Right lobe of liver (tissue), 6 donors: ENCODE measurements at regions not wholly inside any gene's neighbourhood (a gene's known extent, or its start where the extent isn't known, plus 50 kb on each side); places are given as distances from the start of the nearest gene placed in this dataset.

Experiments used
- ATAC-seq, 4 donors: fragments of 200-7000 bp; cut with Tn5 transposase; one replicate each; pipeline ENCODE4 v1.9.1; 2020; ENCODE audit warnings: mild to moderate bottlenecking in 4 of 4, moderate library complexity in 4 of 4
- DNase-seq, 3 donors: peaks; one replicate each; pipeline ENCODE4 v3.0.0-alpha.2; 2020
- H3K27ac ChIP-seq, 3 donors: fragments of 200-600 bp; one replicate each; pipeline ENCODE4 v1.8.0; 2022
- H3K27me3 ChIP-seq, 2 donors: fragments of 200-600 bp; one replicate each; pipeline ENCODE4 v1.8.0; 2022
- H3K36me3 ChIP-seq, 4 donors: fragments of 200-600 bp; sonication (generic) in 1 of 4; one replicate each; pipeline versions ENCODE4 v1.5.1 to v1.8.0; 2017 to 2022; ENCODE audit warnings: control low read depth in 1 of 4
- H3K4me1 ChIP-seq, 4 donors: fragments of 200-600 bp; sonication (generic) in 1 of 4; one replicate each; pipeline versions ENCODE4 v1.5.1 to v1.8.0; 2017 to 2022; ENCODE audit warnings: control low read depth in 1 of 4
- H3K4me3 ChIP-seq, 3 donors: fragments of 200-600 bp; one replicate each; pipeline ENCODE4 v1.8.0; 2022
- H3K9me3 ChIP-seq, 4 donors: fragments of 200-600 bp; sonication (generic) in 1 of 4; one replicate each; pipeline versions ENCODE4 v1.5.1 to v1.8.0; 2017 to 2022; ENCODE audit warnings: control low read depth in 1 of 4
- POLR2A ChIP-seq: fragments of 450-650 bp; IDR thresholded peaks from one replicate; pipeline ENCODE4 v1.6.1; 2017; ENCODE audit warnings: antibody characterized with exemption, mild to moderate bottlenecking
- WGBS: methylation state at CpG from one replicate; pipeline ENCODE4 v1.1.6; 2018; ENCODE audit warnings: low coverage, low lambda C conversion rate; ENCODE audit not compliant: insufficient coverage; ENCODE audit errors: missing lambda C conversion rate; 5-methylcytosine and 5-hydroxymethylcytosine counted together
- intact Hi-C, 2 donors: fragments of 100-400 bp; cut with DNase I; formaldehyde crosslinking; loops; one replicate each; pipeline versions ENCODE4 v1.11.2 to v1.14.1; 2022
- TF ChIP-seq, protein P1 (sequence below), 4 donors: fragments of 200-600 bp in 3 of 4; fragments of 450-650 bp in 1 of 4; IDR thresholded peaks; one replicate each; pipeline versions ENCODE4 v1.5.1 to v1.8.0; 2016 to 2022; ENCODE audit warnings: antibody characterized with exemption in 4 of 4, mild to moderate bottlenecking in 2 of 4
- donor health status: DM: no; HTN: yes; CAD: no.
- donor health status: DM: no; HTN: no; CAD: no.
- donor health status: DM: no; HTN: no; CAD: no.
- donor health status: DM: no; HTN: yes; CAD: no.
- donor health status: DM: no; HTN: yes; CAD: no.

DNA sequence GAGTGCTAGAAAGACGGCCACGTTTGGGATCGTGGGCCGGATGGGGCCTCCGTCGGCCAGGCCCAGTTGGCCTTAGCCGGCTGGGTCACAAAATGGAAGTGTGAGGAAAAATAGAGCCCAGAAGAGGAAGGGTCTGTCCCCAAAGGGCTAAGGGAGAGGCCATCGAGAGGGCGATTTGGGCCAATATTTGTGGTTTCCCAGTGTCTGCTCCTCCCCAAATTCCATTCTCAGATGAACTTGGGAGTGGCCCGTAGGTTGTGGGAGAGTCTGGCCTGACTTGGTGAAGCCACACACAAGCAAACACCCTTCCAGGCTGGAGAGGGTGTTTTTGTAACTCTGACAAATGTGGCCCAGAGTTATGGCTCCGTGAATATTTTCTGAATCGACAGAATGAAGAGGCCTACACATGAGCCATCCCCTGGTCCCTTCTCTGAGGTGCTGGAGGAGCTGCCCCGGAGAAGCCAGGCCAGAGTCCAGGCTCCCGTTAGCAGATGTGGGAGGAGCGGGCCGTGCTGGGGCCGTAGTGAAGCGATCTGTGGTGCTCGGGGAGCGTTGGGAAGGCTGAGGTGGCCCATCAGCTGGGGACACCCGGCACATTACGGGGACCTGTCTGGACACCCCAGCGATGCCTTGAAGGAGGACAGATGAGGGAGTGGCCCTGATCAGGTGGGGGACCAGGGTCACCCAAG, 73.5 kb upstream of the PPARA start:
- 39% methylated on average over 14 of the region's 23 CpGs for WGBS
- DNase-seq = peak; percentile 54 to 67 (median 65)
- ATAC-seq = peak; percentile 18 to 43 (median 24)
- Histone ChIP-seq H3K27ac (peak overlapping the region; percentile 72 to 97 (median 95)), H3K4me3 (peak overlapping the region in 1 of 3 donors; percentile 95), H3K36me3 (no peaks in the 10 kb centered on the region), H3K27me3 (no peaks in the 10 kb centered on the region), H3K9me3 (no peaks in the 10 kb centered on the region), H3K4me1 (peaks cover 0 to 47% (median 22%) of the 10 kb centered on the region in 4 donors)
- intact Hi-C loops = no loop called here
- TF ChIP-seq, protein P1, sequence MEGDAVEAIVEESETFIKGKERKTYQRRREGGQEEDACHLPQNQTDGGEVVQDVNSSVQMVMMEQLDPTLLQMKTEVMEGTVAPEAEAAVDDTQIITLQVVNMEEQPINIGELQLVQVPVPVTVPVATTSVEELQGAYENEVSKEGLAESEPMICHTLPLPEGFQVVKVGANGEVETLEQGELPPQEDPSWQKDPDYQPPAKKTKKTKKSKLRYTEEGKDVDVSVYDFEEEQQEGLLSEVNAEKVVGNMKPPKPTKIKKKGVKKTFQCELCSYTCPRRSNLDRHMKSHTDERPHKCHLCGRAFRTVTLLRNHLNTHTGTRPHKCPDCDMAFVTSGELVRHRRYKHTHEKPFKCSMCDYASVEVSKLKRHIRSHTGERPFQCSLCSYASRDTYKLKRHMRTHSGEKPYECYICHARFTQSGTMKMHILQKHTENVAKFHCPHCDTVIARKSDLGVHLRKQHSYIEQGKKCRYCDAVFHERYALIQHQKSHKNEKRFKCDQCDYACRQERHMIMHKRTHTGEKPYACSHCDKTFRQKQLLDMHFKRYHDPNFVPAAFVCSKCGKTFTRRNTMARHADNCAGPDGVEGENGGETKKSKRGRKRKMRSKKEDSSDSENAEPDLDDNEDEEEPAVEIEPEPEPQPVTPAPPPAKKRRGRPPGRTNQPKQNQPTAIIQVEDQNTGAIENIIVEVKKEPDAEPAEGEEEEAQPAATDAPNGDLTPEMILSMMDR (IDR thresholded peaks at IDR 0.05) = no peak
- TF ChIP-seq POLR2A = peak; percentile 26

DNA sequence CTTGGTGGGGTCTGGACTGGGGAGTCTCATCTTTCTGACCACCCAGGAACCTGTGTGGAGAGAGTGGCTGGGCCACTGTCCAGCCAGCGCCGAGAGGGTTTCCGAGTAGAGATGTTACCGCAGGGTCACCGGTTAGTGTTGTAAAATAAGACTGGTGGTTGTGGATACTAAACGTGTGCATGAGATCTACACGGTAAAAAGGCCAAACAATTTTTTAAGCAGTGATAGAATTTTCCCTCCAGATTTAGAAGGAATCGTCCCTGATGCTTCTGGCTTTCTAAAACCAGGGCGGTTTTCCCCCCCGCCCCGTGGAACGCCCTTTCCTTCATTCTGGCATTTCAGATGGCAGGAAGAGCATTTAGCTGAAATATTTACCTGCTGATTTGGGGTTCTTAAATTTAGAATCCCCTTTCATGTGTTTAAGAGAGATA, 72.6 kb upstream of the PPARA start:
- H3K36me3 ChIP-seq = peaks cover 0 to 2% (median 0%) of the 10 kb centered on the region in 4 donors
- 52% methylated on average over 12 of the region's 12 CpGs for WGBS

DNA sequence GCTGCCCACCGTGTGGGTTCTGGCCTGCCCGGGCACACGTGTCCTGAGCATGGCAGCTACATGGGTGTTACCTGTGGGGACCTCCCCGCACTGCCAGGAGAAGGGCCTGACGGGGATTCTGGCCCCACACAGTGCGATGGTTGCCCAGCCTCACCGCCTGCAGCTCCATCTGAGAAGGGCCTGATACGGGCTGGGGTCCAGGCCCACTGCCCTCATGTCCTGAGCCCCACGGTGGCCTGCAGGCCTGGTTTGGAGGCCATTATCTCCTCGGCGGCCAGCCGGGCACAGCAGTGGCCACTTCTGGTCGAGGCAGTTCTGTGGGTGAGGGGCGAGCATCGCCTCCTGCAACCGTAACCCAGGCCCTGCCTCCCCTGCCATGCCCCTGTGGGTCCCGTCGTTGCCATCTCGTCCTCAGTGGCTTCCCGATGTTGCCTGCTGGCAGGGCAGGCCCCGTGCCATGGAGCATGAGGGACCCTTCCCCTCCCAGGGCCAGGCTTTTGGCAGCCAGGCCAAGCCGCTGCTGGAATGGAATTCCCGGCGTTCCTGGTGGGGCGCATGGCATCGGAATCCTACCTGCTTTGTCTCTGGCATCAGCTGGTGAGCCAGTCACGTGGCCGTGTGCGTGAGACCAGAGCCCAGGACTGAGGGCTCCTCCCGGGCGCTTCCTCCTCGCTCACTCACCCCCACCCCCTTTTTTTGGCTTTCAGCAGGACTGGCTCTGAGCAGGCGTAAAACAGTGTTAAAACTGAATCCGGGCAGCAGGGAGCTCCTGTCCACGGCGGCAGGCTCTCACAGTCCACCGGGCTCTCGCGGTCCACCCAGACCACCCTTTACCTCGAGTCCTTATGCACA, 71.9 kb upstream of the PPARA start:
- H3K27me3 ChIP-seq = no peaks in the 10 kb centered on the region
- DNase-seq (peak; percentile 63 to 75 (median 74)), ATAC-seq (peak; percentile 7 to 43 (median 34))
- H3K27ac ChIP-seq = peak overlapping the region; percentile 72 to 97 (median 95)
- intact Hi-C loops = no loop called here
- TF ChIP-seq POLR2A = no peak
- TF ChIP-seq, protein P1 (IDR thresholded peaks at IDR 0.05) = no peak
- H3K36me3 ChIP-seq = peaks cover 0 to 2% (median 0%) of the 10 kb centered on the region in 4 donors
- peaks cover 0 to 47% (median 24%) of the 10 kb centered on the region in 4 donors for H3K4me1 ChIP-seq
- 37% methylated on average over 15 of the region's 40 CpGs for WGBS
- peak overlapping the region in 1 of 3 donors; percentile 13 for H3K4me3 ChIP-seq
- no peaks in the 10 kb centered on the region for H3K9me3 ChIP-seq

More for the DNA sequence above, 72.6 kb upstream of the PPARA start:
- Histone ChIP-seq H3K9me3 (no peaks in the 10 kb centered on the region), H3K4me1 (peaks cover 0 to 47% (median 22%) of the 10 kb centered on the region in 4 donors), H3K27ac (peak overlapping the region; percentile 72 to 97 (median 95)), H3K4me3 (no peak overlapping the region), H3K27me3 (no peaks in the 10 kb centered on the region)
- peak in 2 of 3 donors; percentile 23 to 33 for DNase-seq
- ATAC-seq = no peak
- intact Hi-C loops = no loop called here
- TF ChIP-seq POLR2A = no peak
- TF ChIP-seq, protein P1 (IDR thresholded peaks at IDR 0.05) = no peak

DNA sequence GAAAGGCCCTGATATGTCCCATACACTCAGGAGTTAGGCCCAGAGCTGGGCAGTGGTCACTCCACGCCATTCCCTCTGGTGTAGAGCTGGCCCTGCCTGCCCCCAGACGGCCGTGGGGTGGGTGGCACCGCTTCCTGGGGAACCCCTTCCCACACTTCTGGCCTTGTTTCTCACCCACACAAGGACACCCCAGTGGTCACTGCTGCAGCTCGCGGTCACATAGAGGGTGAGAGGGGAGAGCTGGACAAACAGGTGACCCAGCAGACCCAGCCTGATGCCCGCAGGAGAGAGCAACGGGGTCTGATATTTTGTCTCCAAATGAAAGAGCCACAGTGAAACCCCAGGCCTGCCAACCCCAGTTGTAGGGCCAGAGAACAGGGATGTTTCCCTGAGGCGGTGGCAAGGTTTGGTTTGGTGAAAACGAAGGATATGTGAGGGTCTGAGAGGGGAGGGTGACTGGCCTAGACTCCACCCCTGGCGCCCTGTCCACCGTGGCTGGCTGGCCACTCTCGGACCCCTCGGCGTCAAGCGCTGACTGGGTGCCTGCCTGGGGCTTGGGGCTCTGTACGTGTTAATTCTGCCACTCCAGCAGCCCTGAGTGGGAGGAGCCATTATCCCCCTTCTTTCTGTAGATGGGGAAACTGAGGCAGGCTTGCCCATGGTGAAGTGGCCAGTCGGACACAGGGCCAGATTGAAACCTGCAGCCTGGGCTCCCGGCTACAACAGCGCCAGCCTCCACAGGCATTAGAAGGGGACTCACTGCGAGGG, 71.0 kb upstream of the PPARA start:
- peak overlapping the region; percentile 72 to 97 (median 95) for H3K27ac ChIP-seq
- no peaks in the 10 kb centered on the region for H3K27me3 ChIP-seq
- ATAC-seq = no peak
- no peaks in the 10 kb centered on the region for H3K9me3 ChIP-seq
- peaks cover 0 to 50% (median 26%) of the 10 kb centered on the region in 4 donors for H3K4me1 ChIP-seq
- H3K36me3 ChIP-seq = peaks cover 0 to 2% (median 0%) of the 10 kb centered on the region in 4 donors
- TF ChIP-seq, protein P1 (IDR thresholded peaks at IDR 0.05) = no peak
- TF ChIP-seq POLR2A = no peak
- H3K4me3 ChIP-seq = no peak overlapping the region
- WGBS = 52% methylated on average over 8 of the region's 21 CpGs
- intact Hi-C loops = no loop called here
- peak; percentile 24 to 46 (median 39) for DNase-seq
